Stomach (tissue), 8 donors: ENCODE measurements at regions not wholly inside any gene's neighbourhood (a gene's known extent, or its start where the extent isn't known, plus 50 kb on each side); places are given as distances from the start of the nearest gene placed in this dataset.
A peak's percentile ranks its signal among the peaks of the same experiment; 100 is the strongest.

Experiments used
- DNase-seq, 2 donors: peaks; one replicate each; pipeline versions ENCODE4 v3.0.0 to v3.0.0-alpha.2; 2013 to 2019
- H3K27ac ChIP-seq, 5 donors: fragments of 200-600 bp in 4 of 5; sonication (generic) in 4 of 5; one replicate each; pipeline ENCODE4 v1.5.1; 2013 to 2019; ENCODE audit warnings: mild to moderate bottlenecking in 1 of 5, moderate library complexity in 1 of 5
- H3K27me3 ChIP-seq, 3 donors: fragments of 200-600 bp; sonication (generic); one replicate each; pipeline ENCODE4 v1.5.1; 2017 to 2019; ENCODE audit warnings: mixed run types in 1 of 3
- H3K36me3 ChIP-seq, 4 donors: fragments of 200-600 bp; sonication (generic); 1 replicate in 3 of 4; 2 replicates in 1 of 4; pipeline ENCODE4 v1.5.1; 2016 to 2019
- H3K4me1 ChIP-seq, 4 donors: fragments of 200-600 bp; sonication (generic); one replicate each; pipeline ENCODE4 v1.5.1; 2016 to 2019
- H3K4me3 ChIP-seq, 4 donors: fragments of 200-600 bp; sonication (generic) in 3 of 4; one replicate each; pipeline ENCODE4 v1.5.1; 2016 to 2019; ENCODE audit warnings: mild to moderate bottlenecking in 1 of 4
- H3K9me3 ChIP-seq, 4 donors: fragments of 200-600 bp; sonication (generic); one replicate each; pipeline ENCODE4 v1.5.1; 2016 to 2019
- EP300 ChIP-seq: sonication (generic); formaldehyde crosslinking; IDR thresholded peaks from one replicate; pipeline ENCODE4 v1.6.1; 2017; ENCODE audit warnings: antibody characterized with exemption
- POLR2A ChIP-seq, 4 donors: fragments of 450-650 bp; IDR thresholded peaks; one replicate each; pipeline ENCODE4 v1.6.1; 2016; ENCODE audit warnings: antibody characterized with exemption in 4 of 4, control low read depth in 2 of 4, mild to moderate bottlenecking in 1 of 4, moderate library complexity in 1 of 4
- POLR2AphosphoS5 ChIP-seq, 3 donors: sonication (generic); formaldehyde crosslinking; IDR thresholded peaks; one replicate each; pipeline ENCODE4 v1.6.1; 2016; ENCODE audit warnings: antibody characterized with exemption in 3 of 3
- WGBS, 5 donors: extraction: QIAGEN DNeasy Blood & Tissue Kit in 3 of 5; methylation state at CpG; one replicate each; pipeline versions ENCODE4 v1.1.5 to v1.1.7; 2013 to 2018; 5-methylcytosine and 5-hydroxymethylcytosine counted together
- intact Hi-C: fragments of 100-400 bp; cut with DNase I; formaldehyde crosslinking; loops from one replicate; pipeline ENCODE4 v1.15.1; 2023; ENCODE audit warnings: low total_unique reads
- TF ChIP-seq, protein P1 (sequence below), 7 experiments: fragments of 450-650 bp in 4 of 7; fragments of 200-600 bp in 3 of 7; sonication (generic) in 3 of 7; IDR thresholded peaks; one replicate each; pipeline ENCODE4 v1.5.1; 2016 to 2019; ENCODE audit warnings: antibody characterized with exemption in 7 of 7, control low read depth in 2 of 7, mild to moderate bottlenecking in 1 of 7
- donor health status: healthy with polysubstance abuse.
- donor health status: Bipolar disorder and iron deficiency.
- donor health status: healthy.

DNA sequence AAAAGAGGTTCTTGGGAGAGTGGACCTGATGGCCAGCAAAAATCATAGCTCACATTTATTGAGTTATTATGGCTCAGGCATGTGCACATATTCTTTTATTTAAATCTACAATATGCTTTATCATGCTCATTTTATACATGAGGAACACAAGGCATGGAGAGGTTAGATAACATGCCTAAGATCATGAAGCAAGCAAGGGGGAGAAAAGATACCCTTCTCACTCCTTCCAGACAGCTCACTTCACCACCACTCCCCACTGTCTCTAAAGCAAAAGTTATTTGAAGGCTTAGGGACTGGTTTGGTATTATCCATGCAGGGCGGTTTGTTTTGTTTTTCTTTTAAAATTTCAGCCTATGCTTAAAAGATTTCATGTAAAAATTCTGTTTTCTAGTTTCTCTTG lies 59.0 kb upstream of the PDE8B start:
- no peak for DNase-seq
- TF ChIP-seq EP300 = no peak
- no peak for TF ChIP-seq POLR2AphosphoS5 (IDR thresholded peaks at IDR 0.05)
- TF ChIP-seq, protein P1, sequence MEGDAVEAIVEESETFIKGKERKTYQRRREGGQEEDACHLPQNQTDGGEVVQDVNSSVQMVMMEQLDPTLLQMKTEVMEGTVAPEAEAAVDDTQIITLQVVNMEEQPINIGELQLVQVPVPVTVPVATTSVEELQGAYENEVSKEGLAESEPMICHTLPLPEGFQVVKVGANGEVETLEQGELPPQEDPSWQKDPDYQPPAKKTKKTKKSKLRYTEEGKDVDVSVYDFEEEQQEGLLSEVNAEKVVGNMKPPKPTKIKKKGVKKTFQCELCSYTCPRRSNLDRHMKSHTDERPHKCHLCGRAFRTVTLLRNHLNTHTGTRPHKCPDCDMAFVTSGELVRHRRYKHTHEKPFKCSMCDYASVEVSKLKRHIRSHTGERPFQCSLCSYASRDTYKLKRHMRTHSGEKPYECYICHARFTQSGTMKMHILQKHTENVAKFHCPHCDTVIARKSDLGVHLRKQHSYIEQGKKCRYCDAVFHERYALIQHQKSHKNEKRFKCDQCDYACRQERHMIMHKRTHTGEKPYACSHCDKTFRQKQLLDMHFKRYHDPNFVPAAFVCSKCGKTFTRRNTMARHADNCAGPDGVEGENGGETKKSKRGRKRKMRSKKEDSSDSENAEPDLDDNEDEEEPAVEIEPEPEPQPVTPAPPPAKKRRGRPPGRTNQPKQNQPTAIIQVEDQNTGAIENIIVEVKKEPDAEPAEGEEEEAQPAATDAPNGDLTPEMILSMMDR (IDR thresholded peaks at IDR 0.05) = no peak
- no peak for TF ChIP-seq POLR2A (IDR thresholded peaks at IDR 0.05)
- Histone ChIP-seq H3K4me3 (no peak overlapping the region), H3K9me3 (no peaks in the 10 kb centered on the region), H3K4me1 (no peaks in the 10 kb centered on the region), H3K27ac (no peak overlapping the region), H3K36me3 (no peaks in the 10 kb centered on the region), H3K27me3 (no peaks in the 10 kb centered on the region)
- 86 to 98% (median 95%) methylated on average over 1 of the region's 1 CpG for WGBS, 5 donors
- intact Hi-C loops = no loop called here

DNA sequence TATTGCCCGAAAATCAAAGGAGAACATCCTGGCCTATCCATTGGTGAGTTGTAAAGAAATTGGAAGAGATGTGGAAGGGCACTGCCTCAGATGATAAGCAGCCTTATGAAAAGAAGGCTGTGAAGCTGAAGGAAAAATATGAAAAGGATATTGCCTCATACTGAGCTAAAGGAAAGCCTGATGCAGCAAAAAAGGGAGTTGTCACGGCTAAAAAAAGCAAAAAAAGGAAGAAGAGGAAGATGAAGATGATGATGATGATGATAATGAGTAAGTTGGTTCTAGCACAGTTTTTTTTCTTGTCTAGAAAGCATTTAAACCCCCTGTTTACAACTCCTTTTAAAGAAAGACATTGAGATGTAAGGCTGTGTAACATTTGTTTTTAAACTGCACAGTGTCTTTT lies 59.8 kb upstream of the ZBED3 start:
- TF ChIP-seq POLR2A (IDR thresholded peaks at IDR 0.05) (no peak), EP300 (no peak), POLR2AphosphoS5 (IDR thresholded peaks at IDR 0.05) (no peak)
- TF ChIP-seq, protein P1 (IDR thresholded peaks at IDR 0.05) = no peak
- Histone ChIP-seq H3K4me3 (no peak overlapping the region), H3K9me3 (no peaks in the 10 kb centered on the region), H3K27me3 (no peaks in the 10 kb centered on the region), H3K27ac (no peak overlapping the region), H3K4me1 (peaks cover 0 to 6% (median 0%) of the 10 kb centered on the region in 4 donors), H3K36me3 (no peaks in the 10 kb centered on the region)
- no peak for DNase-seq
- intact Hi-C loops = no loop called here
- WGBS, 5 donors = 79 to 94% (median 84%) methylated on average over 2 of the region's 2 CpGs

DNA sequence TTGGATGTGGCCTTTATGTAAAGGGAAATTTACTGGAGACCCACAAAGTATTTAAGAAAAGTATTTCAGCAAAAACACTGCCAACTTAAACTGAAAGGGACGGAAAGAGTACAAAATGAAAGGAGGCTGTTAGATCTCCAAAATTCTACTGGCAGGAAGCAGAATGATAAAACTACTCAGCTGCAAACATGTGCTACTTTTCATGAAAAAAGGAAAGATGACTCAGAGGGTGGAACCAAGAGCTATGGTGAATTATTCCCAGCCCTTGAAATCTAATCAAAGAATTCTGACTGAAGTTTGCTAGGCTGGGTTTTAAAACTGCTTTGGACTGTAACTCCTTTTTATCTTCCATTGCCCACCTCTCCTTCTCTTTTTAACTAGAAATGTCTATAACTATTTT lies 58.6 kb upstream of the ZBED3 start:
- 63 to 85% (median 73%) methylated on average over 1 of the region's 1 CpG for WGBS, 5 donors
- Histone ChIP-seq H3K36me3 (no peaks in the 10 kb centered on the region), H3K4me3 (no peak overlapping the region), H3K9me3 (no peaks in the 10 kb centered on the region), H3K4me1 (peaks cover 0 to 6% (median 0%) of the 10 kb centered on the region in 4 donors), H3K27ac (no peak overlapping the region), H3K27me3 (no peaks in the 10 kb centered on the region)
- intact Hi-C loops = no loop called here
- TF ChIP-seq EP300 (no peak), POLR2A (IDR thresholded peaks at IDR 0.05) (no peak), POLR2AphosphoS5 (IDR thresholded peaks at IDR 0.05) (no peak)
- TF ChIP-seq, protein P1 (IDR thresholded peaks at IDR 0.05) = no peak
- no peak for DNase-seq

DNA sequence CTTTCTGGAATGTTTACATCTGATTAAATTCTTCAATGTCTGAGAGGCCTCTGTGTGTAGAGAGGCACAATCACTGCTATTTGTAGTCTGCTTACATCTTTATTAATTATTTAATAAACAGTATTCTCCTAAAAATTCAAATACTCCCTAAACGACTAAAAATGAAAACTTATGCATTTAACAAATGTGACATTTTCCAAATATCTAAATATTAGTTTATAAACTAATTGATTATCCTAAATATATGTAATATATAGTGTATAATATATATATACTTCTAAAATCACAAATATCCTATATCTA lies 57.7 kb upstream of the ZBED3 start:
- intact Hi-C loops = no loop called here

More for the DNA sequence above, 57.7 kb upstream of the ZBED3 start:
- Histone ChIP-seq H3K27ac (no peak overlapping the region), H3K27me3 (no peaks in the 10 kb centered on the region), H3K9me3 (no peaks in the 10 kb centered on the region), H3K4me1 (peaks cover 0 to 6% (median 0%) of the 10 kb centered on the region in 4 donors), H3K36me3 (no peaks in the 10 kb centered on the region), H3K4me3 (no peak overlapping the region)
- 61 to 75% (median 69%) methylated on average over 1 of the region's 1 CpG for WGBS, 5 donors
- TF ChIP-seq, protein P1 (IDR thresholded peaks at IDR 0.05) = peak in 1 of 7 experiments; percentile 7
- TF ChIP-seq POLR2AphosphoS5 (IDR thresholded peaks at IDR 0.05) = no peak
- DNase-seq = no peak
